Lung (tissue), 11 donors: ENCODE measurements at regions not wholly inside any gene's neighbourhood (a gene's known extent, or its start where the extent isn't known, plus 50 kb on each side); places are given as distances from the start of the nearest gene placed in this dataset.

Experiments used
- ATAC-seq: fragments of 200-7000 bp; cut with Tn5 transposase; one replicate; pipeline ENCODE4 v1.9.1; 2020; ENCODE audit warnings: moderate number of reproducible peaks; ENCODE audit not compliant: insufficient read depth, low FRiP score
- DNase-seq, 3 donors: peaks; one replicate each; pipeline ENCODE4 v3.0.0-alpha.2; 2013 to 2017
- H3K27ac ChIP-seq, 2 donors: one replicate each; pipeline ENCODE4 v1.5.1; 2013; ENCODE audit warnings: mild to moderate bottlenecking in 2 of 2, moderate library complexity in 2 of 2, control low read depth in 1 of 2, inconsistent platforms in 1 of 2, low read depth in 1 of 2, low read length in 1 of 2
- H3K27me3 ChIP-seq, 3 donors: one replicate each; pipeline ENCODE4 v1.5.1; 2013; ENCODE audit warnings: low read length in 2 of 3; ENCODE audit not compliant: control insufficient read depth in 3 of 3, insufficient read depth in 3 of 3
- H3K36me3 ChIP-seq, 4 donors: one replicate each; pipeline ENCODE4 v1.5.1; 2013; ENCODE audit warnings: low read length in 4 of 4, mild to moderate bottlenecking in 1 of 4, moderate library complexity in 1 of 4; ENCODE audit not compliant: control insufficient read depth in 4 of 4, insufficient read depth in 4 of 4
- H3K4me1 ChIP-seq, 5 donors: one replicate each; pipeline ENCODE4 v1.5.1; 2013; ENCODE audit warnings: low read length in 5 of 5, mild to moderate bottlenecking in 2 of 5, moderate library complexity in 1 of 5; ENCODE audit not compliant: control insufficient read depth in 5 of 5, insufficient read depth in 5 of 5
- H3K4me3 ChIP-seq: one replicate; pipeline ENCODE4 v1.5.1; 2013; ENCODE audit warnings: mild to moderate bottlenecking, control low read depth, moderate library complexity
- H3K9ac ChIP-seq, 2 donors: one replicate each; pipeline ENCODE4 v1.5.1; 2013; ENCODE audit warnings: low read length in 2 of 2, control low read depth in 1 of 2; ENCODE audit not compliant: insufficient read depth in 1 of 2
- H3K9me3 ChIP-seq, 4 donors: one replicate each; pipeline ENCODE4 v1.5.1; 2013; ENCODE audit warnings: low read length in 3 of 4, mild to moderate bottlenecking in 1 of 4, moderate library complexity in 1 of 4; ENCODE audit not compliant: control insufficient read depth in 4 of 4, insufficient read depth in 3 of 4
- WGBS, 2 donors: extraction: QIAGEN DNeasy Blood & Tissue Kit; methylation state at CpG; one replicate each; pipeline ENCODE4 v1.1.7; 2013; 5-methylcytosine and 5-hydroxymethylcytosine counted together
- TF ChIP-seq, protein P1 (sequence below): IDR thresholded peaks from 2 replicates; pipeline ENCODE4 v1.5.1; 2012; ENCODE audit warnings: mild to moderate bottlenecking; ENCODE audit errors: control extremely low read depth, extremely low read depth
- donor health status: control.
- donor health status: control.
- donor health status: Bipolar disorder and iron deficiency.
- donor health status: healthy.
- donor health status: DM: yes; HTN: yes; CAD: no.

DNA sequence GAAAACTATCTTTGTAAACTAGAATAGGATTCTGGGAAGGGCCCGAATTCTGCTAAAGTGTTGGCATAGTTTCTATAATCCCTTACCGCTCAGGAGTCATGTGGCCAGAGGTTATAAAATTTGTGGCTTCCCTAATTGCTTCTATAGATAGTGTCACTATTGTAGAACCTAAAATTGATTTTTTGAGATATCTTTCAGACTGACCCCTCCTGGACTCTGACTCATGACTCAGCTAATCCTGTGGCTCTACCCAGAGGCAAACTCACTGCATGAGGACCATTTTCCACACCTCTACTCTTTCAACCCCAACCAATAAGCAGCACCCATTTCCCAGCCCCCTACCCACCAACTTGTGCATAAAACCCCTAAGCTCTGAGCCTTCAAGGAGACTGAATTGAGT, 61.8 kb upstream of the PRSS23 start:
- 92 to 94% methylated on average over 2 of the region's 2 CpGs for WGBS, 2 donors
- Histone ChIP-seq H3K27me3 (no peaks in the 10 kb centered on the region), H3K9ac (no peak overlapping the region), H3K27ac (no peak overlapping the region), H3K4me1 (peaks cover 14 to 63% (median 28%) of the 10 kb centered on the region in 5 donors), H3K36me3 (no peaks in the 10 kb centered on the region), H3K4me3 (no peak overlapping the region), H3K9me3 (no peaks in the 10 kb centered on the region)
- DNase-seq (no peak), ATAC-seq (no peak)
- TF ChIP-seq, protein P1, sequence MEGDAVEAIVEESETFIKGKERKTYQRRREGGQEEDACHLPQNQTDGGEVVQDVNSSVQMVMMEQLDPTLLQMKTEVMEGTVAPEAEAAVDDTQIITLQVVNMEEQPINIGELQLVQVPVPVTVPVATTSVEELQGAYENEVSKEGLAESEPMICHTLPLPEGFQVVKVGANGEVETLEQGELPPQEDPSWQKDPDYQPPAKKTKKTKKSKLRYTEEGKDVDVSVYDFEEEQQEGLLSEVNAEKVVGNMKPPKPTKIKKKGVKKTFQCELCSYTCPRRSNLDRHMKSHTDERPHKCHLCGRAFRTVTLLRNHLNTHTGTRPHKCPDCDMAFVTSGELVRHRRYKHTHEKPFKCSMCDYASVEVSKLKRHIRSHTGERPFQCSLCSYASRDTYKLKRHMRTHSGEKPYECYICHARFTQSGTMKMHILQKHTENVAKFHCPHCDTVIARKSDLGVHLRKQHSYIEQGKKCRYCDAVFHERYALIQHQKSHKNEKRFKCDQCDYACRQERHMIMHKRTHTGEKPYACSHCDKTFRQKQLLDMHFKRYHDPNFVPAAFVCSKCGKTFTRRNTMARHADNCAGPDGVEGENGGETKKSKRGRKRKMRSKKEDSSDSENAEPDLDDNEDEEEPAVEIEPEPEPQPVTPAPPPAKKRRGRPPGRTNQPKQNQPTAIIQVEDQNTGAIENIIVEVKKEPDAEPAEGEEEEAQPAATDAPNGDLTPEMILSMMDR = no peak

DNA sequence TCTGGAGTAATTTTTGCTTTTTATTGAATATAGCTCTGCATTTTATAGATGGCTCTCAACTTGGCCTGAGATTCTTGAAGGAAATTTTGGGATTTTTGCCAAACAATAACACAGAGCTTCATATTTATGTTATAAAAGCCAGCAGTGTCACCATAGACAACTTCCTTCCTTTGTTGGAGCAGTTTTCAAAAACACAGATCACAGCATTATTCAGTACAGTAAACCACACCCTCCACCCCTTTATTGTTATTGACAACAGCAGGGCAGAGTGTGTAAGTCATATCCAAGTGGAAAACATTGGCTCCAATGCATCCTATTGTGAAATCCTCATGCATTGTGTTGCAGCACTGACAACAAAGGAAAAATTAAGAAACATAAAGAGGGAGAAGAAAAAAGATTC, 62.6 kb upstream of the PRSS23 start:
- Histone ChIP-seq H3K27me3 (no peaks in the 10 kb centered on the region), H3K9me3 (no peaks in the 10 kb centered on the region), H3K9ac (no peak overlapping the region), H3K36me3 (no peaks in the 10 kb centered on the region), H3K4me3 (no peak overlapping the region), H3K4me1 (peaks cover 14 to 63% (median 28%) of the 10 kb centered on the region in 5 donors), H3K27ac (no peak overlapping the region)
- peak; percentile 62 to 98 (median 97) for DNase-seq
- TF ChIP-seq, protein P1 = no peak
- ATAC-seq = no peak

- Histone ChIP-seq H3K9me3 (no peaks in the 10 kb centered on the region), H3K9ac (no peak overlapping the region), H3K4me1 (peaks cover 13 to 63% (median 28%) of the 10 kb centered on the region in 5 donors), H3K27ac (no peak overlapping the region), H3K27me3 (no peaks in the 10 kb centered on the region), H3K36me3 (no peaks in the 10 kb centered on the region), H3K4me3 (no peak overlapping the region)
- ATAC-seq (no peak), DNase-seq (peak in 1 of 3 donors; percentile 56)
- TF ChIP-seq, protein P1 = no peak
These were observed 63.1 kb upstream of the PRSS23 start for GRCh38 chr11:86737230-86737629.

DNA sequence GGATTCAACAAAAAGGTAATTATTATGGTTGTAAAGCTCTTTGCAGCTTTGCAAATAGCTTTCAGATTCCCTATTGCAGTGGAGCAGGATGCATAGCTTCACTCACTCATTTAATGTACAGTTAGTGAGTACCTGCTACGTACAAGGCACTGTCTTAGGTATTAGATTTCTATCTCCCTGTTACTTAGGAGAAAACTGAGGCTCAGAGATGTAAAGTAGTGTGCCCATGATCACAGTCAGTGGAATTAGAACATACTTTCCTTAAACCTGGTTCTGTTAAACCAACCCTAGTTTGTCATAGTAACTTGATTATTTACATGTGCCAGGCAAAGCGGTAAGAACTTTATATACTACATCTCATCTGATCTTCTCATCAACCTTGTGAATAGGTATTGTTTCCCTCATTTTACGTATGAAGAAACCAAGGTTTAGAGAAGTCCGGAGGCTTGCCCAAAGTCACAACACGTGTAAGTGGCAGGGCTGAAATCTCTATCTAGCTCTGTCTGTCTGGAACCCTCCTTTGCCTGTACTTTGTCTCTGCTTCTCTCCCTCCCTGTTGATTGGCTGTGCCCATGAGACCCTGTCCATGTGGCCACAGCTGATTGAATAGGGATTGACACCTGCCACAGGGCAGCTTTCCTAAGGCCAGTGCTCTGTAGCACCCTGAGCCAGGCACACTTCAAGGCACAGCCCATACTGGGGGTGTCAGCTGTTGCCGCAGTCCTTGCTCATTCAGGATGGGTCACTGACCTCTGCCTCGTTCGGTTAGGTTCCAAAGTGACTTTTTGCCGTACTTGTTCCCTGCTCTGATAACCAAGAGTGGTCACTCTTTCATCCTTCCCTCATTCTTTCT, 63.8 kb upstream of the PRSS23 start:
- Histone ChIP-seq H3K4me1 (peaks cover 10 to 60% (median 28%) of the 10 kb centered on the region in 5 donors), H3K9ac (no peak overlapping the region), H3K9me3 (no peaks in the 10 kb centered on the region), H3K27ac (no peak overlapping the region), H3K36me3 (no peaks in the 10 kb centered on the region), H3K27me3 (no peaks in the 10 kb centered on the region), H3K4me3 (no peak overlapping the region)
- DNase-seq = no peak
- ATAC-seq = no peak
- TF ChIP-seq, protein P1 = no peak
- 69 to 81% methylated on average over 9 of the region's 9 CpGs for WGBS, 2 donors
